SK-N-SH (cell line): ENCODE measurements at regions not wholly inside any gene's neighbourhood (a gene's known extent, or its start where the extent isn't known, plus 50 kb on each side); places are given as distances from the start of the nearest gene placed in this dataset.

ENCODE experiments used
- CTCF ChIA-PET: fragments of 300-600, 350-600 bp; formaldehyde crosslinking; extraction: SDS; loops from one replicate; lab custom pipeline; 2021; lab: Yijun Ruan, JAX
- POLR2A ChIA-PET: fragments of 350-600 bp; sonication (Branson Sonifier 250); formaldehyde crosslinking; extraction: SDS; loops from one replicate; lab custom pipeline; 2020; ENCODE audit warnings: antibody characterized with exemption, inconsistent platforms; lab: Yijun Ruan, JAX
- DNase-seq: peaks from one replicate; pipeline ENCODE4 v3.0.0; 2012
- H2AFZ ChIP-seq: fragments of 200-600 bp; sonication (generic); 2 replicates; pipeline ENCODE4 v1.8.1; 2016; ENCODE audit warnings: antibody characterized with exemption, mild to moderate bottlenecking, low read depth
- H3F3A ChIP-seq: fragments of 200-600 bp; sonication (generic); replicated peaks from 2 replicates; pipeline ENCODE3; 2016; ENCODE audit warnings: antibody characterized with exemption, mild to moderate bottlenecking; ENCODE audit not compliant: insufficient read depth
- H3K27ac ChIP-seq, 2 experiments: fragments of 200-500 bp in 1 of 2; fragments of 200-600 bp in 1 of 2; sonication (Bioruptor generic) in 1 of 2; sonication (generic), shearing (Covaris generic) in 1 of 2; 2 replicates each; pipeline versions ENCODE4 v1.5.1 to v1.6.1; 2014 to 2016; ENCODE audit warnings: low read depth in 2 of 2, inconsistent platforms in 1 of 2, low read length in 1 of 2, mild to moderate bottlenecking in 1 of 2, mixed read lengths in 1 of 2
- H3K27me3 ChIP-seq: fragments of 200-600 bp; sonication (generic), shearing (Covaris generic); 2 replicates; pipeline ENCODE4 v1.6.1; 2016; ENCODE audit warnings: mixed run types; ENCODE audit not compliant: insufficient read depth
- H3K36me3 ChIP-seq, 2 experiments: fragments of 200-500 bp in 1 of 2; fragments of 200-600 bp in 1 of 2; sonication (Bioruptor generic) in 1 of 2; sonication (generic) in 1 of 2; replicated peaks in 1 of 2; 2 replicates each; pipeline versions ENCODE3 to v1.5.1; 2014 to 2016; ENCODE audit warnings: low read length in 1 of 2, mild to moderate bottlenecking in 1 of 2; ENCODE audit not compliant: insufficient read depth in 2 of 2, control insufficient read depth in 1 of 2
- H3K4me1 ChIP-seq, 2 experiments: fragments of 200-500 bp in 1 of 2; fragments of 200-600 bp in 1 of 2; sonication (Bioruptor generic) in 1 of 2; sonication (generic), shearing (Covaris generic) in 1 of 2; 2 replicates each; pipeline versions ENCODE4 v1.5.1 to v1.6.1; 2014 to 2016; ENCODE audit warnings: low read depth in 1 of 2, low read length in 1 of 2, mixed run types in 1 of 2; ENCODE audit not compliant: insufficient read depth in 2 of 2, control insufficient read depth in 1 of 2
- H3K4me2 ChIP-seq: fragments of 200-600 bp; sonication (generic), shearing (Covaris generic); 2 replicates; pipeline ENCODE4 v1.6.1; 2017; ENCODE audit warnings: mixed run types
- H3K4me3 ChIP-seq, 2 experiments: fragments of 200-500 bp in 1 of 2; fragments of 200-600 bp in 1 of 2; sonication (Bioruptor generic) in 1 of 2; sonication (generic), shearing (Covaris generic) in 1 of 2; 2 replicates each; pipeline versions ENCODE4 v1.5.1 to v1.8.1; 2014 to 2016; ENCODE audit warnings: low read depth in 2 of 2, inconsistent platforms in 1 of 2, low read length in 1 of 2, mild to moderate bottlenecking in 1 of 2, mixed read lengths in 1 of 2, moderate library complexity in 1 of 2
- H3K79me2 ChIP-seq: fragments of 200-600 bp; sonication (generic); 2 replicates; pipeline ENCODE4 v1.8.1; 2017; ENCODE audit warnings: mild to moderate bottlenecking; ENCODE audit not compliant: insufficient read depth
- H3K9ac ChIP-seq: fragments of 200-600 bp; sonication (generic); 2 replicates; pipeline ENCODE4 v1.6.1; 2017; ENCODE audit warnings: mixed run types
- H3K9me2 ChIP-seq: fragments of 200-600 bp; sonication (generic); 2 replicates; pipeline ENCODE4 v1.6.1; 2017; ENCODE audit warnings: mixed run types
- H3K9me3 ChIP-seq: fragments of 200-600 bp; sonication (generic); 2 replicates; pipeline ENCODE4 v1.6.1; 2017; ENCODE audit warnings: mixed run types, mild to moderate bottlenecking, moderate library complexity
- H4K20me1 ChIP-seq: fragments of 200-600 bp; sonication (generic); 2 replicates; pipeline ENCODE4 v1.6.1; 2017; ENCODE audit warnings: mild to moderate bottlenecking, mixed run types; ENCODE audit not compliant: insufficient read depth
- CHD2 ChIP-seq: fragments of 150-350 bp; IDR thresholded peaks from 2 replicates; pipeline ENCODE4 v1.6.1; 2018; ENCODE audit warnings: low read length; ENCODE audit not compliant: partially characterized antibody
- ELF1 ChIP-seq: IDR thresholded peaks from 2 replicates; pipeline ENCODE4 v1.4.0; 2012
- EP300 ChIP-seq, 2 experiments: IDR thresholded peaks; 2 replicates each; pipeline versions ENCODE4 v1.4.0 to v1.6.1; 2012; ENCODE audit warnings: borderline replicate concordance in 1 of 2, low read depth in 1 of 2, low read length in 1 of 2
- FOXM1 ChIP-seq: IDR thresholded peaks from 2 replicates; pipeline ENCODE4 v1.4.0; 2012; ENCODE audit warnings: low read depth, mild to moderate bottlenecking
- JUND ChIP-seq: IDR thresholded peaks from 2 replicates; pipeline ENCODE4 v1.4.0; 2012
- MAX ChIP-seq: IDR thresholded peaks from 2 replicates; pipeline ENCODE4 v1.4.0; 2012; ENCODE audit warnings: low read depth
- NFIC ChIP-seq: IDR thresholded peaks from 2 replicates; pipeline ENCODE4 v1.4.0; 2012; ENCODE audit warnings: borderline replicate concordance
- PBX3 ChIP-seq: IDR thresholded peaks from 2 replicates; pipeline ENCODE4; 2012
- POLR2AphosphoS5 ChIP-seq: IDR thresholded peaks from 2 replicates; pipeline ENCODE4 v1.6.1; 2012; ENCODE audit warnings: low read depth, low read length
- RAD21 ChIP-seq: IDR thresholded peaks from 2 replicates; pipeline ENCODE4 v1.6.1; 2012; ENCODE audit warnings: mild to moderate bottlenecking, low read length
- RFX5 ChIP-seq: IDR thresholded peaks from 2 replicates; pipeline ENCODE4 v1.6.1; 2012; ENCODE audit warnings: mild to moderate bottlenecking, improper control_type of control experiment, low read length
- SIN3A ChIP-seq: IDR thresholded peaks from 2 replicates; pipeline ENCODE4 v1.6.1; 2012; ENCODE audit warnings: low read depth, mild to moderate bottlenecking, low read length, moderate library complexity, borderline replicate concordance
- SMC3 ChIP-seq: IDR thresholded peaks from 2 replicates; pipeline ENCODE4 v1.6.1; 2012; ENCODE audit warnings: low read depth, low read length, improper control_type of control experiment
- TAF1 ChIP-seq: IDR thresholded peaks from 2 replicates; pipeline ENCODE4 v1.6.1; 2012; ENCODE audit warnings: low read depth, mild to moderate bottlenecking, low read length, moderate library complexity, borderline replicate concordance
- TCF12 ChIP-seq: IDR thresholded peaks from 2 replicates; pipeline ENCODE4 v1.4.0; 2012
- TEAD4 ChIP-seq: IDR thresholded peaks from 2 replicates; pipeline ENCODE4 v1.4.0; 2012; ENCODE audit warnings: mild to moderate bottlenecking, borderline replicate concordance; ENCODE audit not compliant: insufficient read depth
- USF1 ChIP-seq: IDR thresholded peaks from 2 replicates; pipeline ENCODE4 v1.4.0; 2012; ENCODE audit warnings: low read depth, borderline replicate concordance
- ZBTB33 ChIP-seq: IDR thresholded peaks from 2 replicates; pipeline ENCODE4 v1.4.0; 2012; ENCODE audit warnings: low read depth, borderline replicate concordance
- WGBS: methylation state at CpG from one replicate; pipeline ENCODE4 v1.1.6; 2017; ENCODE audit warnings: low lambda C conversion rate; 5-methylcytosine and 5-hydroxymethylcytosine counted together
- TF ChIP-seq, protein P1 (sequence below): fragments of 150-350 bp; IDR thresholded peaks from 2 replicates; pipeline ENCODE4 v1.6.1; 2017; ENCODE audit warnings: antibody characterized with exemption, low read length, low read depth, borderline replicate concordance
- TF ChIP-seq, protein P2 (sequence below): fragments of 150-350 bp; IDR thresholded peaks from 2 replicates; pipeline ENCODE4 v1.6.1; 2016; ENCODE audit warnings: mild to moderate bottlenecking, low read depth, low read length
- TF ChIP-seq, protein P3 (sequence below): fragments of 200-600 bp; sonication (generic); IDR thresholded peaks from 2 replicates; pipeline ENCODE4 v1.6.1; 2017; ENCODE audit warnings: antibody characterized with exemption, mild to moderate bottlenecking, moderate library complexity

DNA sequence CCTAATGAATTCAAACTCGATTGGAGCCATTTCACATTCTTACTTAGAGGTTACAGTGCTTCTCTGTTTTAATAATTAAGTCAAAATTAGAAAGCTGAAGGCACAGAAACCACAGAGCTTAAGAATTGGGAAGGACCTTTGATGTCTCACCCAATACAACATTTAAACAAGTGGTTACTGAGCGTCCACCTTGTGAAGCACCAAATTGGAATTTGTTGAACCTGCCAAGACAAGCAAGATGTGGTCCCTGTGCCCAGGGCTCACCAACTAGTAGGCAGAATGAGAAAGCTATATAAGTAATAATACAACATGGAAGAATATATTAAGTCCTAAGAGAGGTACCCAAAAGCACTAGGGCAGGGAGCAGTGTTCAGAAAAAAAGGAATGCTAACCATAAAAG, 64.5 kb upstream of the NPAS2 start (continued):
- TF ChIP-seq TCF12 (peak; percentile 69), FOXM1 (no peak), POLR2AphosphoS5 (no peak; the same call in 1 of the 2 replicates), MAX (no peak; the same call in 1 of the 2 replicates), TEAD4 (no peak), TAF1 (no peak), ELF1 (no peak), SMC3 (no peak)
- TF ChIP-seq, protein P1, sequence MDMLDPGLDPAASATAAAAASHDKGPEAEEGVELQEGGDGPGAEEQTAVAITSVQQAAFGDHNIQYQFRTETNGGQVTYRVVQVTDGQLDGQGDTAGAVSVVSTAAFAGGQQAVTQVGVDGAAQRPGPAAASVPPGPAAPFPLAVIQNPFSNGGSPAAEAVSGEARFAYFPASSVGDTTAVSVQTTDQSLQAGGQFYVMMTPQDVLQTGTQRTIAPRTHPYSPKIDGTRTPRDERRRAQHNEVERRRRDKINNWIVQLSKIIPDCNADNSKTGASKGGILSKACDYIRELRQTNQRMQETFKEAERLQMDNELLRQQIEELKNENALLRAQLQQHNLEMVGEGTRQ, result no peak
- TF ChIP-seq, all 33 proteins: peak for 8

- H3K4me2 ChIP-seq, result peak overlapping the region; percentile 61
- ChIA-PET POLR2A (no interaction called here), CTCF (no interaction called here)
- no peaks in the 10 kb centered on the region for H3K27me3 ChIP-seq
- no peaks in the 10 kb centered on the region for H3K79me2 ChIP-seq
- H3K9me3 ChIP-seq, result no peaks in the 10 kb centered on the region
- H3F3A ChIP-seq, result peaks cover 37% of the 10 kb centered on the region
- H3K36me3 ChIP-seq, result no peaks in the 10 kb centered on the region
- no peak for DNase-seq
- H3K9ac ChIP-seq, result peak overlapping the region; percentile 8; the same call in 1 of the 2 replicates
- no peaks in the 10 kb centered on the region for H3K9me2 ChIP-seq
- H4K20me1 ChIP-seq, result no peaks in the 10 kb centered on the region
- peak overlapping the region; percentile 76 to 89; a peak in 3 of 4 replicates for H3K27ac ChIP-seq
- WGBS, result 9% methylated on average over 1 of the region's 1 CpG
- H3K4me1 ChIP-seq, result peaks cover 2 to 46% of the 10 kb centered on the region in 2 experiments
- no peak overlapping the region for H2AFZ ChIP-seq
- no peak overlapping the region for H3K4me3 ChIP-seq
- TF ChIP-seq, protein P1, result no peak
- no peak; the same call in 1 of the 2 replicates for TF ChIP-seq JUND
- TF ChIP-seq NFIC, result peak; percentile 85
- TF ChIP-seq PBX3, result peak; percentile 40; the same call in 1 of the 2 replicates
- TF ChIP-seq TEAD4, result peak; percentile 15; the same call in 1 of the 2 replicates
- TF ChIP-seq, protein P2, sequence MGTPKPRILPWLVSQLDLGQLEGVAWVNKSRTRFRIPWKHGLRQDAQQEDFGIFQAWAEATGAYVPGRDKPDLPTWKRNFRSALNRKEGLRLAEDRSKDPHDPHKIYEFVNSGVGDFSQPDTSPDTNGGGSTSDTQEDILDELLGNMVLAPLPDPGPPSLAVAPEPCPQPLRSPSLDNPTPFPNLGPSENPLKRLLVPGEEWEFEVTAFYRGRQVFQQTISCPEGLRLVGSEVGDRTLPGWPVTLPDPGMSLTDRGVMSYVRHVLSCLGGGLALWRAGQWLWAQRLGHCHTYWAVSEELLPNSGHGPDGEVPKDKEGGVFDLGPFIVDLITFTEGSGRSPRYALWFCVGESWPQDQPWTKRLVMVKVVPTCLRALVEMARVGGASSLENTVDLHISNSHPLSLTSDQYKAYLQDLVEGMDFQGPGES, result no peak
- TF ChIP-seq EP300 (IDR thresholded peaks at IDR 0.05; ENCODE audit: borderline replicate concordance in 1 of 2, low read depth in 1 of 2, low read length in 1 of 2), result peak in 1 of 2 experiments; percentile 62; a peak in 1 of 4 replicates
- no peak for TF ChIP-seq RAD21
- TF ChIP-seq SIN3A, result no peak
- TF ChIP-seq, protein P3, sequence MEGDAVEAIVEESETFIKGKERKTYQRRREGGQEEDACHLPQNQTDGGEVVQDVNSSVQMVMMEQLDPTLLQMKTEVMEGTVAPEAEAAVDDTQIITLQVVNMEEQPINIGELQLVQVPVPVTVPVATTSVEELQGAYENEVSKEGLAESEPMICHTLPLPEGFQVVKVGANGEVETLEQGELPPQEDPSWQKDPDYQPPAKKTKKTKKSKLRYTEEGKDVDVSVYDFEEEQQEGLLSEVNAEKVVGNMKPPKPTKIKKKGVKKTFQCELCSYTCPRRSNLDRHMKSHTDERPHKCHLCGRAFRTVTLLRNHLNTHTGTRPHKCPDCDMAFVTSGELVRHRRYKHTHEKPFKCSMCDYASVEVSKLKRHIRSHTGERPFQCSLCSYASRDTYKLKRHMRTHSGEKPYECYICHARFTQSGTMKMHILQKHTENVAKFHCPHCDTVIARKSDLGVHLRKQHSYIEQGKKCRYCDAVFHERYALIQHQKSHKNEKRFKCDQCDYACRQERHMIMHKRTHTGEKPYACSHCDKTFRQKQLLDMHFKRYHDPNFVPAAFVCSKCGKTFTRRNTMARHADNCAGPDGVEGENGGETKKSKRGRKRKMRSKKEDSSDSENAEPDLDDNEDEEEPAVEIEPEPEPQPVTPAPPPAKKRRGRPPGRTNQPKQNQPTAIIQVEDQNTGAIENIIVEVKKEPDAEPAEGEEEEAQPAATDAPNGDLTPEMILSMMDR, result no peak
- TF ChIP-seq ELF1, result no peak
- TF ChIP-seq MAX, result no peak
- TF ChIP-seq RFX5, result no peak
- TF ChIP-seq TCF12, result peak; percentile 86
- no peak for TF ChIP-seq ZBTB33
- no peak for TF ChIP-seq FOXM1
- no peak for TF ChIP-seq USF1
- TF ChIP-seq CHD2, result no peak
- no peak for TF ChIP-seq TAF1
Measured at GRCh38 chr2:100756704-100757103, 63.2 kb upstream of the NPAS2 start.
